Esophagus squamous epithelium (tissue), 5 donors: ENCODE measurements at regions not wholly inside any gene's neighbourhood (a gene's known extent, or its start where the extent isn't known, plus 50 kb on each side); places are given as distances from the start of the nearest gene placed in this dataset.
"Not testable (repeated sequence)": the region's sequence is repeated elsewhere in the genome, so short reads cannot be mapped to it uniquely, and the experiment has no call there.

Experiments
- DNase-seq: peaks from one replicate; lab custom pipeline; 2025; lab: John Stamatoyannopoulos, UW
- H3K27ac ChIP-seq, 4 donors: fragments of 200-600 bp; sonication (generic); one replicate each; pipeline ENCODE4 v1.5.1; 2016 to 2019; ENCODE audit warnings: mild to moderate bottlenecking in 1 of 4
- H3K27me3 ChIP-seq, 4 donors: fragments of 200-600 bp; sonication (generic); 1 replicate in 3 of 4; 2 replicates in 1 of 4; pipeline versions ENCODE4 v1.5.1 to v1.6.0; 2017 to 2021; ENCODE audit warnings: antibody characterized with exemption in 1 of 4
- H3K36me3 ChIP-seq, 3 donors: fragments of 200-600 bp; sonication (generic); one replicate each; pipeline ENCODE4 v1.5.1; 2016 to 2019
- H3K4me1 ChIP-seq, 3 donors: fragments of 200-600 bp; sonication (generic); one replicate each; pipeline ENCODE4 v1.5.1; 2017 to 2019
- H3K4me3 ChIP-seq, 4 donors: fragments of 200-600 bp; sonication (generic); 1 replicate in 3 of 4; 2 replicates in 1 of 4; pipeline ENCODE4 v1.5.1; 2016 to 2019; ENCODE audit warnings: mild to moderate bottlenecking in 2 of 4, moderate library complexity in 1 of 4
- H3K9me3 ChIP-seq, 3 donors: fragments of 200-600 bp; sonication (generic); one replicate each; pipeline ENCODE4 v1.5.1; 2016 to 2019
- CTCF ChIP-seq, 6 experiments: fragments of 450-650 bp in 4 of 6; fragments of 200-600 bp in 2 of 6; sonication (generic) in 2 of 6; IDR thresholded peaks; one replicate each; pipeline ENCODE4 v1.5.1; 2016 to 2019; ENCODE audit warnings: antibody characterized with exemption in 6 of 6, mild to moderate bottlenecking in 4 of 6, moderate library complexity in 4 of 6
- POLR2A ChIP-seq, 4 donors: fragments of 450-650 bp; IDR thresholded peaks; one replicate each; pipeline ENCODE4 v1.6.1; 2017; ENCODE audit warnings: antibody characterized with exemption in 4 of 4, mild to moderate bottlenecking in 4 of 4, moderate library complexity in 3 of 4
- WGBS, 2 donors: methylation state at CpG; one replicate each; pipeline ENCODE4 v1.1.5; 2018; 5-methylcytosine and 5-hydroxymethylcytosine counted together
- intact Hi-C: fragments of 100-400 bp; cut with DNase I; formaldehyde crosslinking; loops from one replicate; pipeline ENCODE4 v1.15.0; 2022
- donor health status: DM: yes; HTN: yes; CAD: no.

GRCh38 chr17:31679667-31680066 is 179.4 kb downstream of the COPRS start:
- intact Hi-C loops: no loop called here
- H3K27me3 ChIP-seq: peaks cover 0 to 3% (median 0%) of the 10 kb centered on the region in 4 donors
- TF ChIP-seq CTCF (IDR thresholded peaks at IDR 0.05): no peak
- no peak for TF ChIP-seq POLR2A (IDR thresholded peaks at IDR 0.05)
- 85 to 93% methylated on average over 5 of the region's 5 CpGs for WGBS, 2 donors
- DNase-seq: no peak
- H3K9me3 ChIP-seq: no peaks in the 10 kb centered on the region
- H3K27ac ChIP-seq: no peak overlapping the region
- no peak overlapping the region for H3K4me3 ChIP-seq
- H3K4me1 ChIP-seq: peaks cover 0 to 18% (median 7%) of the 10 kb centered on the region in 3 donors
- H3K36me3 ChIP-seq: no peaks in the 10 kb centered on the region

GRCh38 chr17:31678431-31678830 is 180.6 kb downstream of the COPRS start:
- H3K4me3 ChIP-seq: no peak overlapping the region
- peaks cover 0 to 28% (median 14%) of the 10 kb centered on the region in 3 donors for H3K4me1 ChIP-seq
- DNase-seq: no peak
- no peaks in the 10 kb centered on the region for H3K36me3 ChIP-seq
- intact Hi-C loops: no loop called here
- no peak overlapping the region for H3K27ac ChIP-seq
- H3K27me3 ChIP-seq: peaks cover 0 to 5% (median 0%) of the 10 kb centered on the region in 4 donors
- no peak for TF ChIP-seq CTCF (IDR thresholded peaks at IDR 0.05)
- no peak for TF ChIP-seq POLR2A (IDR thresholded peaks at IDR 0.05)
- WGBS, 2 donors: 33 to 86% methylated on average over 1 of the region's 1 CpG
- H3K9me3 ChIP-seq: no peaks in the 10 kb centered on the region

- Histone ChIP-seq H3K4me1 (peaks cover 0 to 28% (median 14%) of the 10 kb centered on the region in 3 donors), H3K27me3 (peaks cover 0 to 5% (median 0%) of the 10 kb centered on the region in 4 donors), H3K9me3 (no peaks in the 10 kb centered on the region), H3K36me3 (no peaks in the 10 kb centered on the region), H3K27ac (no peak overlapping the region), H3K4me3 (no peak overlapping the region)
- 60 to 88% methylated on average over 1 to 5 of the region's 6 CpGs for WGBS, 2 donors
- TF ChIP-seq POLR2A (IDR thresholded peaks at IDR 0.05) (no peak), CTCF (IDR thresholded peaks at IDR 0.05) (no peak)
- intact Hi-C loops: no loop called here
- DNase-seq: no peak
Measured at GRCh38 chr17:31677681-31678080, 181.4 kb downstream of the COPRS start.

GRCh38 chr17:31677036-31677435 is 182.0 kb downstream of the COPRS start:
- intact Hi-C loops: no loop called here

GRCh38 chr17:31675392-31675791 is 183.7 kb downstream of the COPRS start:
- DNase-seq, H3K9me3 ChIP-seq, intact Hi-C loops, H3K27ac ChIP-seq, H3K36me3 ChIP-seq, H3K4me3 ChIP-seq: not testable (repeated sequence)
- 32 to 60% methylated on average over 5 of the region's 5 CpGs for WGBS, 2 donors
- peaks cover 0 to 15% (median 0%) of the 10 kb centered on the region in 4 donors for H3K27me3 ChIP-seq
- H3K4me1 ChIP-seq: peaks cover 0 to 45% (median 27%) of the 10 kb centered on the region in 3 donors

More at GRCh38 chr17:31677036-31677435, 182.0 kb downstream of the COPRS start:
- Histone ChIP-seq H3K4me3 (no peak overlapping the region), H3K27ac (no peak overlapping the region), H3K4me1 (peaks cover 0 to 33% (median 17%) of the 10 kb centered on the region in 3 donors), H3K9me3 (no peaks in the 10 kb centered on the region), H3K36me3 (no peaks in the 10 kb centered on the region), H3K27me3 (peaks cover 0 to 7% (median 0%) of the 10 kb centered on the region in 4 donors)
- no peak for DNase-seq
- TF ChIP-seq POLR2A (IDR thresholded peaks at IDR 0.05): no peak
- TF ChIP-seq CTCF (IDR thresholded peaks at IDR 0.05): no peak
- 73 to 81% methylated on average over 4 of the region's 4 CpGs for WGBS, 2 donors
